Neural progenitor cell (in vitro differentiated cells): ENCODE measurements at regions not wholly inside any gene's neighbourhood (a gene's known extent, or its start where the extent isn't known, plus 50 kb on each side); places are given as distances from the start of the nearest gene placed in this dataset.

Source experiments
- EZH2 ChIP-seq: fragments of 200-600 bp; sonication (generic); IDR thresholded peaks from 2 replicates; pipeline ENCODE4 v1.6.1; 2017; ENCODE audit warnings: antibody characterized with exemption, mild to moderate bottlenecking, moderate library complexity
- EZH2phosphoT487 ChIP-seq: fragments of 200-600 bp; sonication (generic); IDR thresholded peaks from 2 replicates; pipeline ENCODE4 v1.6.1; 2017; ENCODE audit warnings: antibody characterized with exemption
- TF ChIP-seq, protein P1 (sequence below): fragments of 200-600 bp; sonication (generic); IDR thresholded peaks from 2 replicates; pipeline ENCODE4 v1.5.1; 2017; ENCODE audit warnings: antibody characterized with exemption, mild to moderate bottlenecking

GRCh38 chr6:21893793-21894192 lies 300.2 kb downstream of the SOX4 start:
- TF ChIP-seq EZH2phosphoT487 = no peak
- TF ChIP-seq EZH2 = no peak
- TF ChIP-seq, protein P1, sequence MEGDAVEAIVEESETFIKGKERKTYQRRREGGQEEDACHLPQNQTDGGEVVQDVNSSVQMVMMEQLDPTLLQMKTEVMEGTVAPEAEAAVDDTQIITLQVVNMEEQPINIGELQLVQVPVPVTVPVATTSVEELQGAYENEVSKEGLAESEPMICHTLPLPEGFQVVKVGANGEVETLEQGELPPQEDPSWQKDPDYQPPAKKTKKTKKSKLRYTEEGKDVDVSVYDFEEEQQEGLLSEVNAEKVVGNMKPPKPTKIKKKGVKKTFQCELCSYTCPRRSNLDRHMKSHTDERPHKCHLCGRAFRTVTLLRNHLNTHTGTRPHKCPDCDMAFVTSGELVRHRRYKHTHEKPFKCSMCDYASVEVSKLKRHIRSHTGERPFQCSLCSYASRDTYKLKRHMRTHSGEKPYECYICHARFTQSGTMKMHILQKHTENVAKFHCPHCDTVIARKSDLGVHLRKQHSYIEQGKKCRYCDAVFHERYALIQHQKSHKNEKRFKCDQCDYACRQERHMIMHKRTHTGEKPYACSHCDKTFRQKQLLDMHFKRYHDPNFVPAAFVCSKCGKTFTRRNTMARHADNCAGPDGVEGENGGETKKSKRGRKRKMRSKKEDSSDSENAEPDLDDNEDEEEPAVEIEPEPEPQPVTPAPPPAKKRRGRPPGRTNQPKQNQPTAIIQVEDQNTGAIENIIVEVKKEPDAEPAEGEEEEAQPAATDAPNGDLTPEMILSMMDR = no peak
